Right ventricle myocardium inferior (tissue), 1 donor: ENCODE measurements at regions not wholly inside any gene's neighbourhood (a gene's known extent, or its start where the extent isn't known, plus 50 kb on each side); places are given as distances from the start of the nearest gene placed in this dataset.
"Not testable (repeated sequence)": the region's sequence is repeated elsewhere in the genome, so short reads cannot be mapped to it uniquely, and the experiment has no call there.

ENCODE experiments used
- ATAC-seq: fragments of 200-7000 bp; cut with Tn5 transposase; one replicate; pipeline ENCODE4 v1.9.1; 2020; ENCODE audit warnings: mild to moderate bottlenecking, moderate library complexity
- DNase-seq: peaks from one replicate; pipeline ENCODE4 v3.0.0; 2021; ENCODE audit errors: missing footprints
- intact Hi-C: fragments of 100-400 bp; cut with DNase I; formaldehyde crosslinking; loops from one replicate; pipeline ENCODE4 v1.11.0; 2022
- donor health status: DM: no; HTN: yes; CAD: no; lungs with severe emphysema.

DNA sequence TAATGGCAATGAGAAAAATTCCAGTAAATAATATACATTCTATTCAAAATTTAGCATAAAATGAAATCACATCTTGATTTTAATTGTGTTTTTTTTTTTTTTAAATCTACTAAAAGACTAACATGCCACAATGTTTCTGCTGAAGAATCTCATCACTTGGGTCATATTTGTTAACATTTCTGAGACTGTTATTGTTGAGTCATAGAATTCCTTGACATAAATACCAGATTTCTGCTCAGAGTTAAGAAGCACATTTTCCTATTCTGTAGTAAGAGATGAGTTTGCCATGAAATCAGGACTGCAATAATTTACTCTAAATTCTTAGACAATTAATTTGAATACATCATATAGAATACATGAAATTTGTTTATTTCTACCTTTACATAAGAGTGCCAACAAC lies 154.9 kb upstream of the KYNU start:
- ATAC-seq (no peak), DNase-seq (no peak)
- intact Hi-C loops, result no loop called here

DNA sequence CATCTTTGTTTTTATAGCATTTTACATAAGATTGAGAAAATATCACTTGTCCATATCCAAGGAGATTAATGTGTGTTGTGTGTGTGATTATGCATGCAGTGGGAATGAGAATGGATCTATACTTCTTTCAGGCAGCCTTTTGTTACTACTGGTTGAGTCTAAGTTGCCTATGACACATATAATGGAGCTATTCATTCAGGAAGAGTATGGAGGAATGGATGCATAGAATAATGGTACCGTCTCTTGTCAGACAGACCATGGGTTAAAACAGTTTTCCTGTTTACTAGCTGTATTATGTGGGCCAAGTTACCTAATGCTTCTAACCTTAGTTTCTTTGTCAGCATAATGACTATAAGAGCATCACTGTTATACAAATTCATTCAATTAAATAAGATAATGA lies 155.4 kb upstream of the KYNU start:
- no peak for ATAC-seq

DNA sequence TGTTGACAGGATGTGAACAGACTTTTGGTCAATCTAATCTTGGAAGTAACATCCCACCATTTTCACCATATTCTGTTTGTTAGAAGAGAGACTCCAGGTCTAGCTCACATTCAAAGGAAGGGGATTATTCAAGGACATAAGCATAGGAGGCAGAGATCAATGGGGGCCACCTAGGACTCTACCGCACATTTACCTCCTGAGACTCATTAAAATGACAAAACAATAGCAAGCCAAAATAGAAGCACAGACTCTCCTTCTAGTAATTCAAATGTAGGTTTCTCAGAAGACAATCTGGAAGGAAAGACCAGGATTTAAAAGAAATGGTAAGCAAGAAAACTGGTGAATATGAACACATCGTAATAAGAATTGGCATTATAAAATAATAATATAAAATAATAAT lies 156.4 kb upstream of the KYNU start:
- ATAC-seq (no peak), DNase-seq (no peak)
- intact Hi-C loops, result no loop called here

More for the DNA sequence above, 155.4 kb upstream of the KYNU start:
- no peak for DNase-seq
- intact Hi-C loops, result no loop called here

DNA sequence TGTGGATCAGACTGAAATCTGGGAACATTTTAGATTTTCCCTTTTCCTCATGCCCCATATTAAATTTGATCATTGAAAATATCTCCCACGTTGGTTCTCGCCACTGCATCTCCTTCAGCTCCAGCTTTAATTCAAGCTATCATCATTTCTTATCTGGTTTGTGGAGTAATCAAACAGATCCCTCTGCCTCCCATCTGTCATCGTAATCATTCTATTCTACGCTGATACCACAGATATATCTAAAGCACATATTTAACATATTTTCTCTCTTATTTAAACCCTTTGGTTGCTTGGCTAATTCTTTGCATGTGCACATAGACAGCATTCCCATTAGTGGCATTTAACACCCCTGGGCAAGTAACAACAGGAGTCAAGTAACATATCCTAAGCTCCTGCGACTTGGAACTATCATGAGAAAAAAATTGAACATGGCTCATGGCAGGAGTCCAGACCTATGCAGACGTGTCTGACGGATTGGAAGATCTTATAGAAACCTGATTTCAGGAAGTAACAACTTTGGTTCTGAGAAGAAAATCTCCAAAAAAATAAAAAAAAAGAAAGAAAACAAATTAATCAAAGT lies 158.8 kb upstream of the KYNU start:
- no peak for DNase-seq
- intact Hi-C loops, result no loop called here
- no peak for ATAC-seq

DNA sequence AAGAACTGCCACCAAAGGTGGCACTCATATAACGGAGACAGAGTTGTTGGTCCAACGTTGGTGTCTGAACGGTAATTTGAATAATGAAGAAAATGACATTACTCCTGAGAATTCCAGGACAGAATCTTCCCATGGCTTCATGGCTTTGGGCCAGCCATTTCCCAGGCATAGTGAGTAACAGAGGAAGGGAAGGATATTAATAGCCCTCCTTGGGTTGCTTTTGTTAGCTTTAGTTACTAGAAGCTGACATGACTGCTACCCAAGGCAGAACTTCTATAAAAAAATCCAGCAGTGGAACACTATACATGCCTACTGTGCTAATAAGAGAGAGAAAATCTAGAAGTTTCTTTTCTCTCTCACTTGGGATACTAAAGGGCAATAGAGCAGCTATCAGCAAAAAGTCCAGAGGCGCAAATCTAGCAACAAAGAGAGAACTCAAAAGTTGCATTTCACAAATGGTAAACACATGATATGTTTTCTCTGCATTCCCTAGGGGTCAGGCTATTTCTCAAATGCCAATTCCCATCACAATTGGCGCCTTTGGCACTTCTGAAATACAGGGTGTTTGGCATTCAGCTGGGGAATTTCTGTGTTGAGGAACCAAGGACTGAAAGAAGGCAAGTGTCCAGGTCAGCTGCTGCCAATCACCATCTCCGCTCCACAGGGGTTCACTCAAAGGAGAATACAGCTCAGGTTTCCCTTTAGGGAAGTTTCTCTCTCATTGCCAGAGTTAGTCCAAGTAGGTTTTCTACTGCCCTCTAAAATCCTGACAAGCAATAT lies 160.8 kb upstream of the KYNU start:
- ATAC-seq (peak; percentile 31), DNase-seq (peak; percentile 15)
- intact Hi-C loops, result no loop called here

DNA sequence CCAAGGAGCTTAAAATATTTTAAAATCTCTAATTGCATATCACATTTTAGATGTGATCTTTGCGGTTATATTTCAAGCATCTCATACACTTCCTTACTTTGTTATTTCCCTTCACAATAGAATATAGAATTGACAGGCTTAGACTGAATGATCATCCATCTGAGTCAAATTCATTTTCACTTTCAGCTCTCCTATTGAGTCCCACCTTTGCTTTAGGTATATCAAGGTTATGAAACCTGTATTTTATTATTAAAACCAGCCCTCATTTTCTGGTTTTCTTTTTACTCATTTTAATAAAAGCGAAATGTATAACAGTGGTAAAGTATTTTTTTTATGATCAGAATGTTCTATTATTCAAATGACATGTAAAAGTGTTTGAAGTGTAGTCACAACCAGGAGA lies 162.9 kb upstream of the KYNU start:
- no peak for DNase-seq
- intact Hi-C loops, result no loop called here
- no peak for ATAC-seq

GRCh38 chr2:142710336-142710735 lies 167.1 kb upstream of the KYNU start:
- no peak for DNase-seq
- intact Hi-C loops, result no loop called here
- ATAC-seq, result no peak

- intact Hi-C loops, result no loop called here
- peak; percentile 45 for DNase-seq
- no peak for ATAC-seq
These were observed 170.1 kb upstream of the KYNU start for GRCh38 chr2:142707318-142707717.

GRCh38 chr2:142702397-142702796 lies 175.1 kb upstream of the KYNU start:
- intact Hi-C loops, ATAC-seq, DNase-seq: not testable (repeated sequence)

DNA sequence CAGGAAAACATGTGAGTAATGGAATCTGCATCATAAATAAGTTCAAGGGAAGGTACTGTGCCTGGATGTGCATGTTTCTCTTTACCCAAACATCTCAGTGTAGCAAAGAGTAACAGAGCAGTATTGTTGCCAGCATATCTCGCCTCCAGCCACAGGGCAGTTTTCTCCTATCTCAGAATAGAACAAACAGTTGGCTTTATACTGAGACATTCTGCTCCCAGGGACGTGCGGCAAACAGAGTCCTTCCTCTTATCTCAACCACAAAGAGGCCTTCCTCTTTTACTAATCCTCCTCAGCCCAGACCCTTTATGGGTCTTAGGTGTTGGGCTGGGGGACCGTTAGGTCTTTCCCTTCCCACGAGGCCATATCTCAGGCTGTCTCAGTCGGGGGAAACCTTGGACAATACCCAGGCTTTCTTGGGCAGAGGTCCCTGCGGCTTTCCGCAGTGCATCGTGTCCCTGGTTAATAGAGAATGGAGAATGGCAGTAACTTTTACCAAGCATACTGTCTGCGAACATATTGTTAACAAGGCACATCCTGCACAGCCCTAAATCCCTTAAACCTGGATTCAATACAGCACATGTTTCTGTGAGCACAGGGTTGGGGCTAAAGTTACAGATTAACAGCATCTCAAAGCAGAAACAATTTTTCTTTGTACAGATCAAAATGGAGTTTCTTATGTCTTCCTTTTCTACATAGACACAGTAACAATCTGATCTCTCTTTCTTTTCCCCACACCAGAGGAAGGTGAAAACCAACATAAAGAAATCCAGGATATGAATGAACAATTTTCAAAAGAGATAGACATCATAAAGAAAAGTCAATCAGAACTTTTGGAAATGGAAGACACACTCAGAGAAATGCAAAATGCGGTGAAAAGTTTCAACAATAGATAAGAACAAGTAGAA lies 181.9 kb upstream of the KYNU start:
- DNase-seq, intact Hi-C loops, ATAC-seq: not testable (repeated sequence)

- ATAC-seq, result no peak
- no peak for DNase-seq
- intact Hi-C loops, result no loop called here
These were observed 183.2 kb upstream of the KYNU start for GRCh38 chr2:142694282-142694681.

DNA sequence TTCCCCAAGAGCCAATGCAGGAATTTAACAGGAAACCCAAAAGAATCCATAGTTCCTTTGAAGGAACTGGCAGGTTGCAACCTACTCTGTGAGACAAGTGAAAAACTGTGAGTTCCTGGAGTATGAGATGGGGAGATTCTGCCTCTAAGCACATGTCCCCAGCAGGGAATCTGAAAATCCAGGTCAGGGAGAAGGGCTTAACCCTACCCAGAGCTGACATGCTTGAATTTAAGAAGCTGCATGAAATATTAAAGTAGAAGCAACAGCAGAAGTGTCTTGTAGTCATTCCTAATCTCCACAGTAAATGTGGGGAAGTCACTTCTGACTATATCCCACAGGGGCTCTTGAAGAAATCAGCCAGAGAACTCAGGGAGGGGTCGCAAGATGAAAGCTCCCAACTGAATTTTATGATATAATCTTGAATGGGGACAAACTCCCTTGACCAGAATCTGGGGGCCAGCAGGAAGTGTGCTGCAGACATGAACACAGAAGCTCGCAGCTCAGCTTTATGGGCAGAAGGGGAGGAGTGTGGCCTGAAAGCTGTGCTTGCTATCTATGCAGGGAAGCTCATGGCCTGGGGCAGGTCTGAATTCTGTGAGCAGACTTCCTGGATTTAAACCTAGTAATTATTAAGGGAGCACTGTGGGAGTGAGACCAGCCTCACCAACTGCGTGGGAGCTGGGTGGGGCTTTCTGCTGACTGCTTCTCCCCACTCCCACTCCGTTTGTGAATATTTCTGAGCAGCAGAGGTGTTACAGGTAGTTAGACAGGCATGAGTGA lies 184.1 kb upstream of the KYNU start:
- intact Hi-C loops, result no loop called here
- DNase-seq, result no peak
- no peak for ATAC-seq

DNA sequence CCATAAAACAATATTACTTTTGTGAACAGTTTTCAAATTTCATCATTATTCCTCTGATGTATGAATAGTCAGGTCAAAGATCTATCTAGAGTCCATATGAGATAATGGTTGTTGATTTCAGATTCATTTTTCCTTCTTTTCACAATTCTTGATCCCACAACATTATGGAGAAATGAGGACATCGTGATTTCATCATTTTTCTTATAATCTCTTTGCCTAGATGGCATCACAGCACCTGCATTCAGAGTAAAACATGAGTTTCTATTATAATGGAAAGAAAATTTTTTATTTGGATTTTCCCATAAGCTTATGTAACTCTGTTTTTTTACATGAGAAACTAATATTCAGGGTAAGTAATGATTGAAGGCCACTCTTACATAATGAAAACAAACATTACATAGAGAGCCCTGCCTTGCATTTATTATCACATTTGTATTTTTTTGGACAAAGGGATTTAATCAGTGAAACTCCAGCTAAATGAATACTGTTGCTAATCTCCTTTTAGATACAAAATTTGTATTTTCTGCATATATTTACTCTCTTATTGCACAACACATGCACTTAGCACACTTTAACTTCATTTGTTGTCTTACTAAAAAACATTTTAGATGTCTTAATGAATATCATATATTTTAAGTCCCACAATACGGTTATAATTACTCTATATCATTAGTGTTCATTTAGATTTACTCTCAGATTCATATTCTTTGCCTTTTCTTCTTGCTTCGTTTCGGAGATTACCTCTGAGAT lies 188.4 kb upstream of the KYNU start:
- DNase-seq, result no peak
- intact Hi-C loops, result no loop called here
- no peak for ATAC-seq

GRCh38 chr2:142687509-142687908 lies 190.0 kb upstream of the KYNU start:
- intact Hi-C loops, result no loop called here
- ATAC-seq, result no peak
- no peak for DNase-seq

- DNase-seq, result no peak
- ATAC-seq, result no peak
- intact Hi-C loops, result no loop called here
These were observed 190.4 kb upstream of the KYNU start for GRCh38 chr2:142687075-142687474.

DNA sequence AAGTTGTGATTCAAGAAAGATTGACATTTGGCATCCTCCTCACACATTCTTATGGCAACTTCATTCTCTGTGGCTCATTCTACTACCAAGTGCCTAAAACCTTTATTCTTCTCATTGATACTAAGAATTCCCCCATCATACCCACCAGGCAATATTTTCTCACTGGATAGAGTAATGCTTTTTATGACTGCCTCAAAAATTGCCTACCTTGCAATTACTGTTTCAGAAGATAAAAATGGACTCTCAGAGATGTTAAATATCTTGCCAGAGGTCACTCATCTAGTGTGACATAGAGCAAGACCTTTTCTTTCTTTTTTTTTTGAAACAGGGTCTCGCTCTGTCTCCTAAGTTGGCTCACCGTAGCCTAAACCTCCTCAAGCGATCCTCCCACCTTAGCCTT lies 192.8 kb upstream of the KYNU start:
- ATAC-seq (no peak), DNase-seq (no peak)
- intact Hi-C loops, result no loop called here

DNA sequence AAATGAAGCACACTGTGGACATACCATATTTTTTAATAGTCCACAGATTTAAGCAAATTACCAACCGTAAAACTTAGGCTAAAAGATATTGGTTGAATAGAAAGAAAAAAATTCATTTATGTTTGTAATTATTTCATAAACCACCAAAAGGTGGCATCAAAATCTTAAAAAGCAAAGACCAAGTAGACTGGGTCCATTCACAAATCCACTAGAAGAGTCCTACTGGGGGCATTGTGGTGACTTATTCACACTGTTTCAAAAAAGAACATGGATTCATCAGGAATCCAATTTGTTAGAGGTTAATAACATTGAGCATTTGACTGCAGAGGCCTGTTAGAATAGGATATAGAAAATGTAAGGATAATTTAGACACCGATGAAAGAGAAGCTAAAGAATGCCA lies 194.9 kb upstream of the KYNU start:
- ATAC-seq, result no peak
- intact Hi-C loops, result no loop called here
- DNase-seq, result no peak

DNA sequence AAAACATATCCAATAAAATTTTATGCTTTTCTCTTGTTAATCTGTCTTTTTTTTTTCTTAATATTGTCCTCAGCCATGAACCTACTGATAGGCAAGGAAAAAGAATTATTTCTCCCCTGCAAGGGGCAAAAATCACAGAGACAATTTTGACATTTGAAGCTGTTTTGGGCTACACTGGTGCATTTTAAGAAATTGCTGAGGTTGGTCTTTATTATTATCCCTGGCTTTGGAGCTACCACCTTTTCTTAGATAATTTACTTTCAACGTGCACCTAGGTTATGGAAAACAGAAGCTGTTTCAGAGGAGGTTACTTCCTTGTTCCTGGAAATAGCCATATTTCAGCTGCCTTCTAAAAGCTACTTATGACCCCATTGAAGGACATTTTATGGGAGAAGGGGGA lies 195.5 kb upstream of the KYNU start:
- intact Hi-C loops, result no loop called here
- ATAC-seq, result no peak

More for the DNA sequence above, 195.5 kb upstream of the KYNU start:
- DNase-seq, result no peak
